ENCODE measurements at regions not wholly inside any gene's neighbourhood (a gene's known extent, or its start where the extent isn't known, plus 50 kb on each side); places are given as distances from the start of the nearest gene placed in this dataset.

DNA sequence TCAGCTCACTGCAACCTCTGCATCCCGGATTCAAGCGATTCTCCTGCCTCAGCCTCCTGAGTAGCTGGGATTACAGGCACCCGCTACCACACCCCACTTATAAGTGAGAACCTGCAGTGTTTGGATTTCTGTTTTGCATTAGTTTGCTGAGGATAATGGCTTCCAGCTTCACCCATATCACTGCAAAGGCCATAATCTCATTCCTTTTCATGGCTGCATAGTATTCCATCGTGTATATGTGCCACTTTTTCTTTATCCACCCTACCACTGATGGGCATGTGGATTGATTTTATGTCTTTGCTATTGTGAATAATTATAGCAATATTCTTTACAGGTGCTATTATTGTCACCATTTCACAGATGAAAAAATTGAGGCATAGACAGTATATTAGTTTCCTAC, 301.0 kb upstream of the MAF start:
- Mint-ChIP-seq H3K4me3 (no peak overlapping the region), H3K27ac (no peak overlapping the region), H3K27me3 (ENCODE audit: low read depth) (no peaks in the 10 kb centered on the region), H3K36me3 (no peaks in the 10 kb centered on the region), H3K9me3 (peaks cover 13% of the 10 kb centered on the region), H3K4me1 (peaks cover 9% of the 10 kb centered on the region)
- ChIA-PET CTCF (no interaction called here), POLR2A (no interaction called here)
- ATAC-seq (no peak), DNase-seq (ENCODE audit: low spot score) (no peak)
- no peak for TF ChIP-seq ZBTB21 (CRISPR knock-in tag; IDR thresholded peaks at IDR 0.05; ENCODE audit: borderline replicate concordance)
- TF ChIP-seq JAZF1 (CRISPR knock-in tag; IDR thresholded peaks at IDR 0.05), result no peak
- TF ChIP-seq, protein P1, sequence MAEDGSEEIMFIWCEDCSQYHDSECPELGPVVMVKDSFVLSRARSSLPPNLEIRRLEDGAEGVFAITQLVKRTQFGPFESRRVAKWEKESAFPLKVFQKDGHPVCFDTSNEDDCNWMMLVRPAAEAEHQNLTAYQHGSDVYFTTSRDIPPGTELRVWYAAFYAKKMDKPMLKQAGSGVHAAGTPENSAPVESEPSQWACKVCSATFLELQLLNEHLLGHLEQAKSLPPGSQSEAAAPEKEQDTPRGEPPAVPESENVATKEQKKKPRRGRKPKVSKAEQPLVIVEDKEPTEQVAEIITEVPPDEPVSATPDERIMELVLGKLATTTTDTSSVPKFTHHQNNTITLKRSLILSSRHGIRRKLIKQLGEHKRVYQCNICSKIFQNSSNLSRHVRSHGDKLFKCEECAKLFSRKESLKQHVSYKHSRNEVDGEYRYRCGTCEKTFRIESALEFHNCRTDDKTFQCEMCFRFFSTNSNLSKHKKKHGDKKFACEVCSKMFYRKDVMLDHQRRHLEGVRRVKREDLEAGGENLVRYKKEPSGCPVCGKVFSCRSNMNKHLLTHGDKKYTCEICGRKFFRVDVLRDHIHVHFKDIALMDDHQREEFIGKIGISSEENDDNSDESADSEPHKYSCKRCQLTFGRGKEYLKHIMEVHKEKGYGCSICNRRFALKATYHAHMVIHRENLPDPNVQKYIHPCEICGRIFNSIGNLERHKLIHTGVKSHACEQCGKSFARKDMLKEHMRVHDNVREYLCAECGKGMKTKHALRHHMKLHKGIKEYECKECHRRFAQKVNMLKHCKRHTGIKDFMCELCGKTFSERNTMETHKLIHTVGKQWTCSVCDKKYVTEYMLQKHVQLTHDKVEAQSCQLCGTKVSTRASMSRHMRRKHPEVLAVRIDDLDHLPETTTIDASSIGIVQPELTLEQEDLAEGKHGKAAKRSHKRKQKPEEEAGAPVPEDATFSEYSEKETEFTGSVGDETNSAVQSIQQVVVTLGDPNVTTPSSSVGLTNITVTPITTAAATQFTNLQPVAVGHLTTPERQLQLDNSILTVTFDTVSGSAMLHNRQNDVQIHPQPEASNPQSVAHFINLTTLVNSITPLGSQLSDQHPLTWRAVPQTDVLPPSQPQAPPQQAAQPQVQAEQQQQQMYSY (CRISPR knock-in tag; IDR thresholded peaks at IDR 0.05), result no peak
- TF ChIP-seq, protein P2, sequence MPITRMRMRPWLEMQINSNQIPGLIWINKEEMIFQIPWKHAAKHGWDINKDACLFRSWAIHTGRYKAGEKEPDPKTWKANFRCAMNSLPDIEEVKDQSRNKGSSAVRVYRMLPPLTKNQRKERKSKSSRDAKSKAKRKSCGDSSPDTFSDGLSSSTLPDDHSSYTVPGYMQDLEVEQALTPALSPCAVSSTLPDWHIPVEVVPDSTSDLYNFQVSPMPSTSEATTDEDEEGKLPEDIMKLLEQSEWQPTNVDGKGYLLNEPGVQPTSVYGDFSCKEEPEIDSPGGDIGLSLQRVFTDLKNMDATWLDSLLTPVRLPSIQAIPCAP (CRISPR knock-in tag; IDR thresholded peaks at IDR 0.05), result no peak
- no peak for TF ChIP-seq NFYB (CRISPR knock-in tag; conservative IDR thresholded peaks at IDR 0.05; ENCODE audit: low read depth)
- TF ChIP-seq, protein P3, sequence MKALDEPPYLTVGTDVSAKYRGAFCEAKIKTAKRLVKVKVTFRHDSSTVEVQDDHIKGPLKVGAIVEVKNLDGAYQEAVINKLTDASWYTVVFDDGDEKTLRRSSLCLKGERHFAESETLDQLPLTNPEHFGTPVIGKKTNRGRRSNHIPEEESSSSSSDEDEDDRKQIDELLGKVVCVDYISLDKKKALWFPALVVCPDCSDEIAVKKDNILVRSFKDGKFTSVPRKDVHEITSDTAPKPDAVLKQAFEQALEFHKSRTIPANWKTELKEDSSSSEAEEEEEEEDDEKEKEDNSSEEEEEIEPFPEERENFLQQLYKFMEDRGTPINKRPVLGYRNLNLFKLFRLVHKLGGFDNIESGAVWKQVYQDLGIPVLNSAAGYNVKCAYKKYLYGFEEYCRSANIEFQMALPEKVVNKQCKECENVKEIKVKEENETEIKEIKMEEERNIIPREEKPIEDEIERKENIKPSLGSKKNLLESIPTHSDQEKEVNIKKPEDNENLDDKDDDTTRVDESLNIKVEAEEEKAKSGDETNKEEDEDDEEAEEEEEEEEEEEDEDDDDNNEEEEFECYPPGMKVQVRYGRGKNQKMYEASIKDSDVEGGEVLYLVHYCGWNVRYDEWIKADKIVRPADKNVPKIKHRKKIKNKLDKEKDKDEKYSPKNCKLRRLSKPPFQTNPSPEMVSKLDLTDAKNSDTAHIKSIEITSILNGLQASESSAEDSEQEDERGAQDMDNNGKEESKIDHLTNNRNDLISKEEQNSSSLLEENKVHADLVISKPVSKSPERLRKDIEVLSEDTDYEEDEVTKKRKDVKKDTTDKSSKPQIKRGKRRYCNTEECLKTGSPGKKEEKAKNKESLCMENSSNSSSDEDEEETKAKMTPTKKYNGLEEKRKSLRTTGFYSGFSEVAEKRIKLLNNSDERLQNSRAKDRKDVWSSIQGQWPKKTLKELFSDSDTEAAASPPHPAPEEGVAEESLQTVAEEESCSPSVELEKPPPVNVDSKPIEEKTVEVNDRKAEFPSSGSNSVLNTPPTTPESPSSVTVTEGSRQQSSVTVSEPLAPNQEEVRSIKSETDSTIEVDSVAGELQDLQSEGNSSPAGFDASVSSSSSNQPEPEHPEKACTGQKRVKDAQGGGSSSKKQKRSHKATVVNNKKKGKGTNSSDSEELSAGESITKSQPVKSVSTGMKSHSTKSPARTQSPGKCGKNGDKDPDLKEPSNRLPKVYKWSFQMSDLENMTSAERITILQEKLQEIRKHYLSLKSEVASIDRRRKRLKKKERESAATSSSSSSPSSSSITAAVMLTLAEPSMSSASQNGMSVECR (CRISPR knock-in tag; IDR thresholded peaks at IDR 0.05; ENCODE audit: borderline replicate concordance), result no peak
- no peak for TF ChIP-seq TEAD4 (CRISPR knock-in tag; IDR thresholded peaks at IDR 0.05)
- TF ChIP-seq, protein P4, sequence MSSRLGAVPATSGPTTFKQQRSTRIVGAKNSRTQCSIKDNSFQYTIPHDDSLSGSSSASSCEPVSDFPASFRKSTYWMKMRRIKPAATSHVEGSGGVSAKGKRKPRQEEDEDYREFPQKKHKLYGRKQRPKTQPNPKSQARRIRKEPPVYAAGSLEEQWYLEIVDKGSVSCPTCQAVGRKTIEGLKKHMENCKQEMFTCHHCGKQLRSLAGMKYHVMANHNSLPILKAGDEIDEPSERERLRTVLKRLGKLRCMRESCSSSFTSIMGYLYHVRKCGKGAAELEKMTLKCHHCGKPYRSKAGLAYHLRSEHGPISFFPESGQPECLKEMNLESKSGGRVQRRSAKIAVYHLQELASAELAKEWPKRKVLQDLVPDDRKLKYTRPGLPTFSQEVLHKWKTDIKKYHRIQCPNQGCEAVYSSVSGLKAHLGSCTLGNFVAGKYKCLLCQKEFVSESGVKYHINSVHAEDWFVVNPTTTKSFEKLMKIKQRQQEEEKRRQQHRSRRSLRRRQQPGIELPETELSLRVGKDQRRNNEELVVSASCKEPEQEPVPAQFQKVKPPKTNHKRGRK (CRISPR knock-in tag; IDR thresholded peaks at IDR 0.05; ENCODE audit: borderline replicate concordance), result no peak
- TF ChIP-seq, protein P5, sequence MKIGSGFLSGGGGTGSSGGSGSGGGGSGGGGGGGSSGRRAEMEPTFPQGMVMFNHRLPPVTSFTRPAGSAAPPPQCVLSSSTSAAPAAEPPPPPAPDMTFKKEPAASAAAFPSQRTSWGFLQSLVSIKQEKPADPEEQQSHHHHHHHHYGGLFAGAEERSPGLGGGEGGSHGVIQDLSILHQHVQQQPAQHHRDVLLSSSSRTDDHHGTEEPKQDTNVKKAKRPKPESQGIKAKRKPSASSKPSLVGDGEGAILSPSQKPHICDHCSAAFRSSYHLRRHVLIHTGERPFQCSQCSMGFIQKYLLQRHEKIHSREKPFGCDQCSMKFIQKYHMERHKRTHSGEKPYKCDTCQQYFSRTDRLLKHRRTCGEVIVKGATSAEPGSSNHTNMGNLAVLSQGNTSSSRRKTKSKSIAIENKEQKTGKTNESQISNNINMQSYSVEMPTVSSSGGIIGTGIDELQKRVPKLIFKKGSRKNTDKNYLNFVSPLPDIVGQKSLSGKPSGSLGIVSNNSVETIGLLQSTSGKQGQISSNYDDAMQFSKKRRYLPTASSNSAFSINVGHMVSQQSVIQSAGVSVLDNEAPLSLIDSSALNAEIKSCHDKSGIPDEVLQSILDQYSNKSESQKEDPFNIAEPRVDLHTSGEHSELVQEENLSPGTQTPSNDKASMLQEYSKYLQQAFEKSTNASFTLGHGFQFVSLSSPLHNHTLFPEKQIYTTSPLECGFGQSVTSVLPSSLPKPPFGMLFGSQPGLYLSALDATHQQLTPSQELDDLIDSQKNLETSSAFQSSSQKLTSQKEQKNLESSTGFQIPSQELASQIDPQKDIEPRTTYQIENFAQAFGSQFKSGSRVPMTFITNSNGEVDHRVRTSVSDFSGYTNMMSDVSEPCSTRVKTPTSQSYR (CRISPR knock-in tag; IDR thresholded peaks at IDR 0.05), result no peak
- TF ChIP-seq HMGA2 (CRISPR knock-in tag; IDR thresholded peaks at IDR 0.05), result no peak
- TF ChIP-seq, protein P6, sequence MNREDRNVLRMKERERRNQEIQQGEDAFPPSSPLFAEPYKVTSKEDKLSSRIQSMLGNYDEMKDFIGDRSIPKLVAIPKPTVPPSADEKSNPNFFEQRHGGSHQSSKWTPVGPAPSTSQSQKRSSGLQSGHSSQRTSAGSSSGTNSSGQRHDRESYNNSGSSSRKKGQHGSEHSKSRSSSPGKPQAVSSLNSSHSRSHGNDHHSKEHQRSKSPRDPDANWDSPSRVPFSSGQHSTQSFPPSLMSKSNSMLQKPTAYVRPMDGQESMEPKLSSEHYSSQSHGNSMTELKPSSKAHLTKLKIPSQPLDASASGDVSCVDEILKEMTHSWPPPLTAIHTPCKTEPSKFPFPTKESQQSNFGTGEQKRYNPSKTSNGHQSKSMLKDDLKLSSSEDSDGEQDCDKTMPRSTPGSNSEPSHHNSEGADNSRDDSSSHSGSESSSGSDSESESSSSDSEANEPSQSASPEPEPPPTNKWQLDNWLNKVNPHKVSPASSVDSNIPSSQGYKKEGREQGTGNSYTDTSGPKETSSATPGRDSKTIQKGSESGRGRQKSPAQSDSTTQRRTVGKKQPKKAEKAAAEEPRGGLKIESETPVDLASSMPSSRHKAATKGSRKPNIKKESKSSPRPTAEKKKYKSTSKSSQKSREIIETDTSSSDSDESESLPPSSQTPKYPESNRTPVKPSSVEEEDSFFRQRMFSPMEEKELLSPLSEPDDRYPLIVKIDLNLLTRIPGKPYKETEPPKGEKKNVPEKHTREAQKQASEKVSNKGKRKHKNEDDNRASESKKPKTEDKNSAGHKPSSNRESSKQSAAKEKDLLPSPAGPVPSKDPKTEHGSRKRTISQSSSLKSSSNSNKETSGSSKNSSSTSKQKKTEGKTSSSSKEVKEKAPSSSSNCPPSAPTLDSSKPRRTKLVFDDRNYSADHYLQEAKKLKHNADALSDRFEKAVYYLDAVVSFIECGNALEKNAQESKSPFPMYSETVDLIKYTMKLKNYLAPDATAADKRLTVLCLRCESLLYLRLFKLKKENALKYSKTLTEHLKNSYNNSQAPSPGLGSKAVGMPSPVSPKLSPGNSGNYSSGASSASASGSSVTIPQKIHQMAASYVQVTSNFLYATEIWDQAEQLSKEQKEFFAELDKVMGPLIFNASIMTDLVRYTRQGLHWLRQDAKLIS (CRISPR knock-in tag; IDR thresholded peaks at IDR 0.05; ENCODE audit: borderline replicate concordance), result no peak
- TF ChIP-seq ETV6 (CRISPR knock-in tag; IDR thresholded peaks at IDR 0.05), result no peak
- TF ChIP-seq, protein P7, sequence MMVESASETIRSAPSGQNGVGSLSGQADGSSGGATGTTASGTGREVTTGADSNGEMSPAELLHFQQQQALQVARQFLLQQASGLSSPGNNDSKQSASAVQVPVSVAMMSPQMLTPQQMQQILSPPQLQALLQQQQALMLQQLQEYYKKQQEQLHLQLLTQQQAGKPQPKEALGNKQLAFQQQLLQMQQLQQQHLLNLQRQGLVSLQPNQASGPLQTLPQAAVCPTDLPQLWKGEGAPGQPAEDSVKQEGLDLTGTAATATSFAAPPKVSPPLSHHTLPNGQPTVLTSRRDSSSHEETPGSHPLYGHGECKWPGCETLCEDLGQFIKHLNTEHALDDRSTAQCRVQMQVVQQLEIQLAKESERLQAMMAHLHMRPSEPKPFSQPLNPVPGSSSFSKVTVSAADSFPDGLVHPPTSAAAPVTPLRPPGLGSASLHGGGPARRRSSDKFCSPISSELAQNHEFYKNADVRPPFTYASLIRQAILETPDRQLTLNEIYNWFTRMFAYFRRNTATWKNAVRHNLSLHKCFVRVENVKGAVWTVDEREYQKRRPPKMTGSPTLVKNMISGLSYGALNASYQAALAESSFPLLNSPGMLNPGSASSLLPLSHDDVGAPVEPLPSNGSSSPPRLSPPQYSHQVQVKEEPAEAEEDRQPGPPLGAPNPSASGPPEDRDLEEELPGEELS (CRISPR knock-in tag; IDR thresholded peaks at IDR 0.05), result no peak
- TF ChIP-seq ZNF263 (CRISPR knock-in tag; IDR thresholded peaks at IDR 0.05; ENCODE audit: low read depth), result no peak
- TF ChIP-seq JUN (CRISPR knock-in tag; IDR thresholded peaks at IDR 0.05), result no peak
- TF ChIP-seq SMAD4 (CRISPR knock-in tag; IDR thresholded peaks at IDR 0.05), result no peak
- TF ChIP-seq CBFB (CRISPR knock-in tag; IDR thresholded peaks at IDR 0.05; ENCODE audit: low read depth), result no peak

Data from WTC11 (cell line).